HG02885 (cell line): ENCODE measurements at regions not wholly inside any gene's neighbourhood (a gene's known extent, or its start where the extent isn't known, plus 50 kb on each side); places are given as distances from the start of the nearest gene placed in this dataset.

Source experiments
- ATAC-seq: cut with Tn5 transposase; IDR thresholded peaks from one replicate; pipeline ENCODE4 v1.9.1; 2021; ENCODE audit warnings: mild to moderate bottlenecking; ENCODE audit not compliant: unreplicated experiment, poor library complexity

- no peak for ATAC-seq
Observed at GRCh38 chr4:66653937-66654336, 891.4 kb downstream of the CENPC start.

- no peak for ATAC-seq
Observed at GRCh38 chr4:66649236-66649635, 896.1 kb downstream of the CENPC start.

- ATAC-seq: no peak
Observed at GRCh38 chr4:66647926-66648325, 897.4 kb downstream of the CENPC start.

- ATAC-seq: no peak
Observed at GRCh38 chr4:66647476-66647875, 897.8 kb downstream of the CENPC start.

- ATAC-seq: no peak
Observed at GRCh38 chr4:66640233-66640990, 904.9 kb downstream of the CENPC start.

DNA sequence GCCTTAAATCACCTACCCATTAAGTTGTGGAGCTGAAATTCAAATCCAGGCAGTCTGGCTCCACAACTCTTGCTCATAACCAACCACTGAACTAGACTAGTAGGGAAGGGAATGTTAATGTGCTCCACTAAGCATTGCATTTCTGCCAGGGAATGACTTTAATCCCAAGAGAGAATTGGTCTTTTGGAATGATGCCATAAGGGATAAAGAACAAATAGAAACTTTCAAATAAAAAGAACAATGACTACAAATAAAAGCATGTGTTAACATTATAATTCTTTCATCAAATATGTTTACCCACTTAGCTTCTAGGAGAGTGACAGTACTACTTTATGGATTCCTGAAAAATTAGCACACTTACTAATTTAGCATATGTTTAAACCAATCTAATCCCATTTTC, 905.9 kb downstream of the CENPC start:
- no peak for ATAC-seq

DNA sequence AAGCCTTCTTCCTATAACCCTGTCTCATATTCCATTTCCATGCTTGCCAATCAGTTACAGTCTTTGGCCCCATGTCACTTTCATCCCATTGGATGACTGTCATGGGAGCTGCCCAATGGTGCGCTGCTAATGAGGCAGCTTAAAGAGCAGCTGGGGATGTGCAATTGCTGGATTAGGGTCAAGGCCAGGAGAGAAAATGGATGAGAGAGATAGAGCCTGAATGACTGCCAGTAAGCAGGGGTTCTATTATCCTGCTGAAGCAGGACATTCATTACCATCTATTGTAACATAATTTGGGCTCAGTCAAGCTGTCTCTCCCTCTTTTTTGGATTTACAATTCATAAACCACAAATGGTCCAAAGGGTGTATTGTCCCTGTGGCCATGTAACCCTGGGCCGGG, 909.0 kb downstream of the CENPC start:
- no peak for ATAC-seq

DNA sequence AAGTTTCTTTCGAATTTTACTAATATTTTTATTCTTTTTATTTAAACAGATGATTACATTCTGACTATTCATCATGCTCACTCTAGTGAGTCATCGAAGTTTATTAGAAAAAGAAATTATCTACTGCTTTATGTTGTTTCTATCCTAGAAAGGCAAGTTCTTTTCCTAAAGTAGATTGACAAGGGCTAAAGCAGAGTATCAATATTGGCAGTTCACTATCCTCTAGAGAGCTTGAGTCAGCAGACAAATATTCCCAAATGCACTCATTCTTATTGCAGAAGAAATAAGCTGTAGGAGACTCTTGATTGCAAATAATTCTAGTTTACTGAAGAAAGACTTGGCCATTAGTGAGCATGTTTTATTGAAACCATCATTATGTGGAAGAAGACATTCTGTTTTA, 911.8 kb downstream of the CENPC start:
- no peak for ATAC-seq

- no peak for ATAC-seq
Observed at GRCh38 chr4:66629927-66630326, 915.4 kb downstream of the CENPC start.

GRCh38 chr4:66628146-66628545, 917.2 kb downstream of the CENPC start:
- ATAC-seq: no peak

DNA sequence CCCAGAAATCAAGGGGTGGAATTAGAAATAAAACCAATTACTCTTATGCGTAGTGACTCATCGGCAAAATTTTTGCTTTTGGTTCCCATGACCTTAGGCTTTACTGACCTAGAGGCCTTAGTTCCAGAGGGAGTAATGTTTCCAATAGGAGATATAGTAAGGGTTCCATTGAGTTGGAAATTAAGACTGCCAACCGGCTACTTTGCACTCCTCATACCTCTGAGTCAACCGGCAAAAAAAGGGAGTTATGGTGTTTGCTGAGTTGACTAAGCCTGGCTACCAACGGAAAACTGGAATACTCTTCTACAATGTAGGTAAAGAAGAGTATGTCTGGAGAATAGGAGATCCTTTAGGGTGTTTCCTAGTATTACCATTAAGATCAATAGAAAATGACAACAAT, 919.8 kb downstream of the CENPC start:
- no peak for ATAC-seq

DNA sequence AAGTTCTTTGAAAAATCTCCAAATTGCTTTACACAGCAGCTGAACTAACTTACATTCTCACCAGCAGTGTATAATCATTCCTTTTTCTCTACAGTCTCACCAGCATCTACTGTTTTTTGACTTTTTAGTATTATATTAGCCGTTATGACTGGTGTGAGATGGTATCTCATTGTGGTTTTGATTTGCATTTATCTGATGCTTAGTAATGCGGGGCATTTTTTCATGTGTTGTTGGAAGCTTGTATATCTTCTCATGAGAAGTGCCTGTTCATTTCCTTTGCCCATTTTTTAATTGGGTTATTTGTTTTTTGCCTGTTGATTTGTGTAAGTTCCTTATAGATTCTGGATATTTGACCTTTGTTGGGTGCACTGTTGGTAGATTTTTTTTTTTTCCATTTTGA, 931.7 kb downstream of the CENPC start:
- ATAC-seq: no peak

- no peak for ATAC-seq
Observed at GRCh38 chr4:66609014-66609413, 936.3 kb downstream of the CENPC start.

GRCh38 chr4:66606908-66607307, 936.6 kb upstream of the EPHA5 start:
- no peak for ATAC-seq

- no peak for ATAC-seq
Observed at GRCh38 chr4:66606215-66606614, 935.9 kb upstream of the EPHA5 start.

- ATAC-seq: no peak
Observed at GRCh38 chr4:66604192-66604591, 933.9 kb upstream of the EPHA5 start.

DNA sequence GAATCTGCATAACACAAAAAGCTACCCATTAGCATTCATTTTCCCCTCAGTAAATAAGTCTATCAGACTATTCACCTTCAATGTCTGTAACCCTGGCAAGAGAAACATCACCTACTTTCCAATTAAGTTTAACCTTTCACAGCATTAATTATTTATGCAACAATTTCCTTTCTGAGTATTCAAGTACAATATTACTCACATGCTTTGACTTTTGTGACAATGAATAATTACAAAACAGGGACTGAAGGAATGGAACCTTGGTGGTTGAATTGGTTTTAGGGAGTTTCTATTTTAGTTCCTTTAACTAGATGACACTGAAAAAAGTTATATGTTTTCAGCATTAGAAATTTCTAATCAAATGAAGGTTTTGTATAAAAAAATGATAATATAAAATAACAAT, 932.3 kb upstream of the EPHA5 start:
- ATAC-seq: no peak

- ATAC-seq: no peak
Observed at GRCh38 chr4:66591968-66592367, 921.7 kb upstream of the EPHA5 start.

DNA sequence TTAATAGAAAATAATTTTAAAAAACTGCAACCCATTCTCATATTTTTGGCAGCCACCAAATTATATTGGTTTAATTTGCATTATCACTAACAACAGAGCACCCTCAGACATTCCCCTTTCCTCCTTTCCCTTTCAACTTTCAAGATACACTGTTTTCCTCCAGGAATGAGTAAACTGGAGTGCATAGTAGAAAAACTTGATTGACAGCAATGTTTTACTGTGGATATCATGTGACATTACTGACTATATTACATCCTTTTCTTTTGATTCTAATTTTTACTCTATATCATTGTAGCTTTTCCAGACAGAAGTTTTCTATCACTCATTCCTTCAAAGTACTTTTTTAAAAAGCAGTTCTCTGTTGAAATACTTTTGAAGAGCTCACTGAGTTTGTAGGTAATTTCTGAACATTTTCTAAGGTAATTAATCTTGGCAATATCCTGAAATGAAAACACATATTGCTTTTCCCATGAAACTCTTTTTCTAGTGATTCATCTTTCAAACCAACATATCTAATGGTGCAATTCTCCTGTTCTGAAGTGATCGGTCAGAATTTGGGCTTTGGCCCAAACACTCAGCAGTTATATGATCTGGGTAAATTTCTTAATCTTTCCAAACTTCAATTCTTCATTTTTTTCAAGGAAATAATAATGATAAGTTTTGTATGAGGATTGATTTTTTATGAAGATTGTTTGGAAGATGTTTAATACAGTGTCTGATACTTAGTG, 920.4 kb upstream of the EPHA5 start:
- ATAC-seq: no peak

GRCh38 chr4:66589183-66589582, 918.9 kb upstream of the EPHA5 start:
- ATAC-seq: no peak

- no peak for ATAC-seq
Observed at GRCh38 chr4:66585767-66586166, 915.5 kb upstream of the EPHA5 start.

DNA sequence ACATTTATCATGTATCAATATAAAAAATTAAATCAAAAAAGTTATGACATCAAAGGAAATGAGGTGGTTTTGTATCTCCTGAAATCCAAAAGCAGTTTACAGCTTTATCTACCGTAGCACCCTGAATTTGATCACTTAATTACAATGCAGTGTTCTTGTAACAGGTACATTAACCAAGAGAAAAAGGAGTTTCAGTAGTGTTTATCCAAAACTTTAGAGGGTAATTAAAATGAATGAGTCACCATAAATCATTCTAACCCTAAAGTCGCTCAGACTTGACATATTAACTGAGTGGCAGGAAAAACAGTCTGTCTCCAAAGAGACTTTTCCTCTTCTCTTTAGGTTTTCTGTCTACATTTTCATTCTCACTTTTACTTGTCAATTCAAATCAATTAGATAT, 907.6 kb upstream of the EPHA5 start:
- no peak for ATAC-seq
